ENCODE measurements at regions not wholly inside any gene's neighbourhood (a gene's known extent, or its start where the extent isn't known, plus 50 kb on each side); places are given as distances from the start of the nearest gene placed in this dataset.

- TF ChIP-seq CTCF (IDR thresholded peaks at IDR 0.05) (no peak), POLR2AphosphoS5 (IDR thresholded peaks at IDR 0.05; ENCODE audit: low read depth, low read length) (no peak), SIN3A (IDR thresholded peaks at IDR 0.05; ENCODE audit: borderline replicate concordance, insufficient read depth, low read depth, low read length) (no peak), REST (IDR thresholded peaks at IDR 0.05; ENCODE audit: insufficient read depth in 1 of 2, low read depth in 2 of 2, low read length in 1 of 2) (no peak), TCF7L2 (IDR thresholded peaks at IDR 0.05; ENCODE audit: low read depth, low read length) (no peak)
Observed at GRCh38 chr2:139556789-139557188, 776.6 kb upstream of the NXPH2 start.
